ENCODE measurements at regions not wholly inside any gene's neighbourhood (a gene's known extent, or its start where the extent isn't known, plus 50 kb on each side); places are given as distances from the start of the nearest gene placed in this dataset.
"Not testable (repeated sequence)": the region's sequence is repeated elsewhere in the genome, so short reads cannot be mapped to it uniquely, and the experiment has no call there.

GRCh38 chr15:22599526-22600320 lies 141.0 kb downstream of the GOLGA6L22 start:
- ATAC-seq; H3K9ac ChIP-seq (ENCODE audit: low read length); H4K20me1 ChIP-seq (ENCODE audit: low read length); H3K36me3 ChIP-seq (ENCODE audit: low read depth, low read length); CTCF ChIA-PET; BruUV-seq (replicated peaks); H3K9me3 ChIP-seq (ENCODE audit: low read length); H3K27me3 ChIP-seq (ENCODE audit: low read length); H3F3A ChIP-seq (ENCODE audit: low read length, unreplicated experiment); H3K79me2 ChIP-seq (ENCODE audit: low read length); H3K4me1 ChIP-seq (ENCODE audit: insufficient read depth, low read length); H2AFZ ChIP-seq (ENCODE audit: low read length); H3K4me3 ChIP-seq (ENCODE audit: low read length); H3K9me2 ChIP-seq (replicated peaks; ENCODE audit: low read length); POLR2A ChIA-PET (ENCODE audit: unreplicated experiment); DNase-seq; H3K4me2 ChIP-seq (ENCODE audit: low read length); intact Hi-C loops (cut with micrococcal nuclease); H3K27ac ChIP-seq (ENCODE audit: low read length): not testable (repeated sequence)

- BruUV-seq (replicated peaks); H3K36me3 ChIP-seq (ENCODE audit: low read depth, low read length): not testable (repeated sequence)
Measured at GRCh38 chr15:22616976-22617375, 158.3 kb downstream of the GOLGA6L22 start.

GRCh38 chr15:22631789-22632188 lies 154.7 kb upstream of the NIPA1 start:
- H3K4me2 ChIP-seq (ENCODE audit: low read length); ATAC-seq; intact Hi-C loops (cut with micrococcal nuclease); H3K9ac ChIP-seq (ENCODE audit: low read length); H3K9me2 ChIP-seq (replicated peaks; ENCODE audit: low read length); H3K36me3 ChIP-seq (ENCODE audit: low read depth, low read length); H3K27ac ChIP-seq (ENCODE audit: low read length); H3K4me1 ChIP-seq (ENCODE audit: insufficient read depth, low read length); H3K79me2 ChIP-seq (ENCODE audit: low read length); H3K4me3 ChIP-seq (ENCODE audit: low read length); DNase-seq; POLR2A ChIA-PET (ENCODE audit: unreplicated experiment); BruUV-seq (replicated peaks); H3F3A ChIP-seq (ENCODE audit: low read length, unreplicated experiment); CTCF ChIA-PET; H4K20me1 ChIP-seq (ENCODE audit: low read length); H3K9me3 ChIP-seq (ENCODE audit: low read length); H3K27me3 ChIP-seq (ENCODE audit: low read length); H2AFZ ChIP-seq (ENCODE audit: low read length): not testable (repeated sequence)

More at GRCh38 chr15:22616976-22617375, 158.3 kb downstream of the GOLGA6L22 start:
- intact Hi-C loops (cut with micrococcal nuclease); H3K27ac ChIP-seq (ENCODE audit: low read length); CTCF ChIA-PET; H3K9ac ChIP-seq (ENCODE audit: low read length); H3K9me2 ChIP-seq (replicated peaks; ENCODE audit: low read length); H3K9me3 ChIP-seq (ENCODE audit: low read length); H4K20me1 ChIP-seq (ENCODE audit: low read length); ATAC-seq; H3F3A ChIP-seq (ENCODE audit: low read length, unreplicated experiment); H3K4me2 ChIP-seq (ENCODE audit: low read length); DNase-seq; H3K4me1 ChIP-seq (ENCODE audit: insufficient read depth, low read length); H2AFZ ChIP-seq (ENCODE audit: low read length); POLR2A ChIA-PET (ENCODE audit: unreplicated experiment); H3K27me3 ChIP-seq (ENCODE audit: low read length); H3K4me3 ChIP-seq (ENCODE audit: low read length); H3K79me2 ChIP-seq (ENCODE audit: low read length): not testable (repeated sequence)

- H3K9ac ChIP-seq (ENCODE audit: low read length); H3K4me1 ChIP-seq (ENCODE audit: insufficient read depth, low read length); POLR2A ChIA-PET (ENCODE audit: unreplicated experiment); H4K20me1 ChIP-seq (ENCODE audit: low read length); ATAC-seq; H3K27ac ChIP-seq (ENCODE audit: low read length); H3K4me3 ChIP-seq (ENCODE audit: low read length); BruUV-seq (replicated peaks); H3F3A ChIP-seq (ENCODE audit: low read length, unreplicated experiment); H3K79me2 ChIP-seq (ENCODE audit: low read length); H2AFZ ChIP-seq (ENCODE audit: low read length); H3K9me2 ChIP-seq (replicated peaks; ENCODE audit: low read length); DNase-seq; H3K4me2 ChIP-seq (ENCODE audit: low read length); H3K36me3 ChIP-seq (ENCODE audit: low read depth, low read length); H3K9me3 ChIP-seq (ENCODE audit: low read length); CTCF ChIA-PET; H3K27me3 ChIP-seq (ENCODE audit: low read length); intact Hi-C loops (cut with micrococcal nuclease): not testable (repeated sequence)
Measured at GRCh38 chr15:22639983-22640382, 146.5 kb upstream of the NIPA1 start.

- H2AFZ ChIP-seq (ENCODE audit: low read length); H3K9me3 ChIP-seq (ENCODE audit: low read length); H3K4me1 ChIP-seq (ENCODE audit: insufficient read depth, low read length); H3K27me3 ChIP-seq (ENCODE audit: low read length); H3K4me2 ChIP-seq (ENCODE audit: low read length); CTCF ChIA-PET; H3K9ac ChIP-seq (ENCODE audit: low read length); BruUV-seq (replicated peaks); intact Hi-C loops (cut with micrococcal nuclease); DNase-seq; H3F3A ChIP-seq (ENCODE audit: low read length, unreplicated experiment); H3K4me3 ChIP-seq (ENCODE audit: low read length); POLR2A ChIA-PET (ENCODE audit: unreplicated experiment); H3K79me2 ChIP-seq (ENCODE audit: low read length); H3K27ac ChIP-seq (ENCODE audit: low read length); ATAC-seq; H3K36me3 ChIP-seq (ENCODE audit: low read depth, low read length); H4K20me1 ChIP-seq (ENCODE audit: low read length); H3K9me2 ChIP-seq (replicated peaks; ENCODE audit: low read length): not testable (repeated sequence)
Measured at GRCh38 chr15:22649458-22649857, 137.0 kb upstream of the NIPA1 start.

- H3K27me3 ChIP-seq (ENCODE audit: low read length); H2AFZ ChIP-seq (ENCODE audit: low read length); H3K9me2 ChIP-seq (replicated peaks; ENCODE audit: low read length); POLR2A ChIA-PET (ENCODE audit: unreplicated experiment); H3K4me3 ChIP-seq (ENCODE audit: low read length); CTCF ChIA-PET; H4K20me1 ChIP-seq (ENCODE audit: low read length); H3K27ac ChIP-seq (ENCODE audit: low read length); H3K4me1 ChIP-seq (ENCODE audit: insufficient read depth, low read length); BruUV-seq (replicated peaks); H3K9ac ChIP-seq (ENCODE audit: low read length); ATAC-seq; DNase-seq; intact Hi-C loops (cut with micrococcal nuclease); H3K36me3 ChIP-seq (ENCODE audit: low read depth, low read length); H3K79me2 ChIP-seq (ENCODE audit: low read length); H3F3A ChIP-seq (ENCODE audit: low read length, unreplicated experiment); H3K9me3 ChIP-seq (ENCODE audit: low read length); H3K4me2 ChIP-seq (ENCODE audit: low read length): not testable (repeated sequence)
Measured at GRCh38 chr15:22651179-22651578, 135.3 kb upstream of the NIPA1 start.

Measured in PC-3 (cell line).